ACC112 (cell line): ENCODE measurements at regions not wholly inside any gene's neighbourhood (a gene's known extent, or its start where the extent isn't known, plus 50 kb on each side); places are given as distances from the start of the nearest gene placed in this dataset.

Experiments
- H2AFZ ChIP-seq: fragments of 200-600 bp; sonication (generic); one replicate; pipeline ENCODE4 v1.6.0; 2017; ENCODE audit warnings: antibody characterized with exemption, low read length; ENCODE audit not compliant: unreplicated experiment
- H3K27ac ChIP-seq: fragments of 200-600 bp; sonication (generic); 2 replicates; pipeline ENCODE4 v1.5.1; 2014; ENCODE audit warnings: low read depth, mild to moderate bottlenecking, antibody characterized with exemption, low read length, moderate library complexity
- H3K27me3 ChIP-seq: fragments of 200-600 bp; sonication (generic); 2 replicates; pipeline ENCODE4 v1.6.1; 2014; ENCODE audit warnings: mild to moderate bottlenecking, antibody characterized with exemption, low read length, moderate library complexity, mixed read lengths; ENCODE audit not compliant: insufficient read depth
- H3K36me3 ChIP-seq: fragments of 200-600 bp; sonication (generic); 2 replicates; pipeline ENCODE4 v1.6.1; 2016; ENCODE audit warnings: mild to moderate bottlenecking, antibody characterized with exemption, low read length, moderate library complexity, mixed read lengths; ENCODE audit not compliant: insufficient read depth
- H3K4me1 ChIP-seq: fragments of 200-600 bp; sonication (generic); one replicate; pipeline ENCODE4 v1.6.1; 2016; ENCODE audit warnings: low read length, mixed read lengths; ENCODE audit not compliant: insufficient read depth, unreplicated experiment, control insufficient read depth
- H3K4me3 ChIP-seq: fragments of 200-600 bp; sonication (generic); 2 replicates; pipeline ENCODE4 v1.5.1; 2014; ENCODE audit warnings: mild to moderate bottlenecking, low read depth, low read length
- H3K79me2 ChIP-seq: fragments of 200-600 bp; sonication (generic); one replicate; pipeline ENCODE4 v1.6.0; 2016; ENCODE audit warnings: low read length; ENCODE audit not compliant: control insufficient read depth, unreplicated experiment, insufficient read depth

DNA sequence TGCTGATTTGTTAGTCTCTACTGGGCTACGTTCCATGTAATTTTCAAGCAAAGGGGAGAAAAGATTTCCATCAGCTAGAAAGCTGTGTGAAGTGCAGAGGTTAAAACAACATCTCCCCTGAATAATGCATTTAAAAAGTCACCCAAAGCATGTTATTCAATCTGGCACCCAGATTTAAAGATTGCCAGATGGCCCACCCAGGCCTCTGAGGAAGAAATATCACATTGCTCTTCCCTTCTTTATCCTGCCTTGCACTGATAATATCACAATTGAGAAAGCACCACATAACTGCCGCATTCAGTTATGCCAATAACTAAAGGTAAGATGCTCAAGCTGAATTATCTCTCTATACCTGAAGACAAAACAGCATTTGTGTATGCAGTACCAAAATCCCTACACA, 119.4 kb upstream of the PUM3 start:
- H3K4me3 ChIP-seq, result no peak overlapping the region
- no peaks in the 10 kb centered on the region for H3K79me2 ChIP-seq
- H3K27ac ChIP-seq, result no peak overlapping the region
- H3K4me1 ChIP-seq, result no peaks in the 10 kb centered on the region
- H3K36me3 ChIP-seq, result no peaks in the 10 kb centered on the region
- peaks cover 15% of the 10 kb centered on the region for H3K27me3 ChIP-seq
- H2AFZ ChIP-seq, result no peak overlapping the region

DNA sequence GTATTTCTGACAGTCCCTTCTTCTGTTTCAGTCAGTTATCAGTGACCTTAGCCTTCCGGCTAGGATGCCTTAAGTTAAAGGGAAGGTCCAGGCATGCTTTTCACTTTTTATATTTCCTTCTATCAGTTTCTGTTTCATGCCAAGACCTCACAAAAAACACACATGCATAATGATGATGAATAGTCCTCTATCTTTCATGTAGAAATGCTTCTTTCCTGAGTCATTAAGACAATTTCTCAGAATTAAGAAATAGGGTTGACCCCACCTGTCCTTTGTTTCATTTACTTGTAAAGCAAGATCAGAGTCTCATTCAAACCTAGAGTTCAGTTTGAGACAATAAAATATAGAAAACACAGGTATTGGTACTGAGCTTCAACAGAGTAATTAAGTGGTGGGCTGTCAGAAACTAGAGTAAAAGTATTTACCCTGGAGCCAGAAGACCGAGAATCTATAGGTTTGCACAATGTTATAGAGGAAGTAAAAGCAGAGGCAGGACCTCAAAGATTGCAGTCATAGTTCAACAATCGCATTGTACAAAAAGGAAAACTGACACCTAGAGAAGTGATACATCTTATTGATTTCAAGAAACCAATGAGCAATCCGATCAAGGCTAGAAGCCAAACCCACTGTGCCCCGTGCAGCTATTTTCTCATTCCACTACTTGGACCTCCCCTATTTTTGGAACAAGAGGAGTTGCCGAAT, 118.7 kb upstream of the PUM3 start:
- no peaks in the 10 kb centered on the region for H3K4me1 ChIP-seq
- H3K4me3 ChIP-seq, result no peak overlapping the region
- H3K27ac ChIP-seq, result no peak overlapping the region
- peaks cover 20% of the 10 kb centered on the region for H3K27me3 ChIP-seq
- H2AFZ ChIP-seq, result no peak overlapping the region
- no peaks in the 10 kb centered on the region for H3K36me3 ChIP-seq
- H3K79me2 ChIP-seq, result no peaks in the 10 kb centered on the region

DNA sequence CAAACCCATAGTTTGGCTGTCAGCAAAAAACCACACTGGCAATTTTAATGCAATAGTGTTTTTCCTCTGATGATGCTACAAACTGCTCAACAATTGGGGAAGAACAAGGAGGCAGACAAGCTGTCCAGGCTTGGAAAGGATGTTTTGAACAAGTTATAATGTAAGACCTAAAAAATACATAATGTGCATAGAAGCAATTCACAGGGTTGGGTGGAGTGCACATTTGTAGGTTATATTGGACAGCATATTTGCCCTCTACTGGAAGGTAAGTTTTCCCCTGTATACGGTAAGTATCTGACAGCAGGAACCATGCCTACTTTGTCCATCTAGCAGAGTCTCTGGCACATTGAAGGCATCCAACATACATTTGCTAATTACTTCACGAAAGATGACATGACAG, 114.3 kb upstream of the PUM3 start:
- Histone ChIP-seq H3K4me1 (no peaks in the 10 kb centered on the region), H3K27me3 (peaks cover 38% of the 10 kb centered on the region), H3K4me3 (no peak overlapping the region), H3K36me3 (no peaks in the 10 kb centered on the region), H3K27ac (no peak overlapping the region), H2AFZ (no peak overlapping the region), H3K79me2 (no peaks in the 10 kb centered on the region)

DNA sequence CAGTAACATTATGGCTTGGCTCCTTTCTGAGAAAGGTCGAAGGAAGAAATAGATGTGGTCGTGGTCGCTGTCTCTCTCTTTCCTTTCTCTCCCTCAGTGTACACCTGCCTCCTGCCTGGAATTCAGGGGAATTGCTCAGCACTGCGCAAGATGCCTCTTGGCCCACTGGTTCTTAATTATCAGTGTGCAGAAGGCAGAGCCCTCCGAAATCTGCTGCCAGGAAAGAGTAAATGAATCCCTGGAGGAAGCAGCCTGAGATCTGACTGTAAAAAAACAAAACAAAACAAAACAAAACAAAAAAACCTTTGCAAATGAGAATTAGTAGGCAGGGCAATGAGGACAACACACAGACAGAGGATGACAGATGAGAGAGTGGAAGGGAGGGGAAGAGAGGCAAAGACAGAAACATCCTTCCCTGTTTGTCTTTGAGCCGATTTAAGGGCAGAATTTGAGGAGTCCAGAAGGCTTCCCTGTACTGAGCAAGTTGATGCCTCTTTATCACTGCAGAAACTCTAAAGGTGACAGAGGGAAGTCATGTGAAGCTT, 113.8 kb upstream of the PUM3 start:
- H3K4me1 ChIP-seq, result no peaks in the 10 kb centered on the region
- no peak overlapping the region for H3K4me3 ChIP-seq

DNA sequence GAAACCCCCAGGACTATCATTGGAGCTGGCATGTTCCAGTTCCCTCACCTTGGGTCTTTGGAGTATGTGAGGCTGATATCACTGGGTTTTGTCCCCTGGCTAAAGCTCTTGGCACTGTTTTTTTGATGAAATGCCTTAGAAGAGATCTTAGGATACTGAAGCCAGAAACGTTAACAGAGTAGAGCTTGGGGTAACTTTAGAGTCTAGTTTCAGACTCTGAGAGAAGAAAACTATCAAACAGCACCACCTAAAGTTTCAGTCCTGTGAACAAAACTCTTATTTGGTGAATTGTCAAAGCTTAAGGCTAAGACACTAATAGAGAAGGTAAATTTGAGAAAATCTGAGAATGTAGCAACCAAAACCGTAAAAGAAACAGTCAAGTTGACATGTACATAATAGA, 111.7 kb upstream of the PUM3 start:
- Histone ChIP-seq H3K4me3 (no peak overlapping the region), H3K27ac (no peak overlapping the region), H3K36me3 (no peaks in the 10 kb centered on the region), H3K79me2 (no peaks in the 10 kb centered on the region), H3K27me3 (peaks cover 42% of the 10 kb centered on the region), H3K4me1 (no peaks in the 10 kb centered on the region), H2AFZ (no peak overlapping the region)

More for the DNA sequence above, 113.8 kb upstream of the PUM3 start:
- no peaks in the 10 kb centered on the region for H3K79me2 ChIP-seq
- H2AFZ ChIP-seq, result no peak overlapping the region
- H3K36me3 ChIP-seq, result no peaks in the 10 kb centered on the region
- peaks cover 37% of the 10 kb centered on the region for H3K27me3 ChIP-seq
- H3K27ac ChIP-seq, result no peak overlapping the region

DNA sequence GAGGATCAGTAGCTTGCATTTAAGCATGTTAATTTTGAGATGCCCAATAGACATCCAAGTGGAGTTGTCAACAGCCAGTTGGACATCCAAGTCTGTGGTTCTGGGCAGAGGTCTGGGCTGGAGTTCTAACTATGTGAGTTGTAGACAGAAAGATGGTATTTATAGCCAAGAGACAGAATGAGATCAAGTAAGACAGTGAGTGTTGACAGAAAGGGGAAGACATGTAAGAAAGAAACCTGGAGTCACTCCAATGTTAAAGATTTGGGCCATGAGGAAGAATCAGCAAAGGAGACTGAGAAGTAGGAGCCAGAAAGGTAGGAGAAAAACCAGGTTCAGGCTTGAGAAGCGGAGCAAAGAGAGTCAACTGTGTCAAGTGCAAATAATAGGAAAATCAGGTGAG, 95.5 kb upstream of the PUM3 start:
- H3K36me3 ChIP-seq, result no peaks in the 10 kb centered on the region
- no peak overlapping the region for H2AFZ ChIP-seq
- H3K4me1 ChIP-seq, result no peaks in the 10 kb centered on the region
- H3K27me3 ChIP-seq, result peaks cover 5% of the 10 kb centered on the region
- H3K27ac ChIP-seq, result no peak overlapping the region
- no peak overlapping the region for H3K4me3 ChIP-seq
- H3K79me2 ChIP-seq, result no peaks in the 10 kb centered on the region

DNA sequence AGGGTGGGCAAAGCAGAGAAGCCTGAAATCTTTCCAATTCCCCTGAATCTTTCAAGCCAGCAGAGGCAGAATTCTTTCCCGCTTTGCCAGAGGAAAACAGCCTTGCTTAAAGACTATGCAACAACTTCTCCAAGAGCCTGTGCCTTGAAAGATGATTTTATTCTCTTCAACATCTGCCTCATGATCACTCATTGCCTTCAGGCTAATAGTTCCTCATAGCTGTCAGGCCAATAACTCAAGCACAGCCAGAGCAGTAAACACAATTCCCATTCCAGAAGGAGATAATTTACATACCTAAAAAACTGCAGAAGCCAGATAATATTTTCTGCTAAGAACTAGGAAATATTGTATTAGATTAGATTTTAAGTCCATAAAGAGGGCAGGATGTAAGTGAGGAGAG, 92.3 kb upstream of the PUM3 start:
- no peaks in the 10 kb centered on the region; the same call in 1 of the 2 replicates for H3K27me3 ChIP-seq
- no peaks in the 10 kb centered on the region for H3K4me1 ChIP-seq
- no peak overlapping the region for H3K27ac ChIP-seq
- no peaks in the 10 kb centered on the region for H3K36me3 ChIP-seq
- H2AFZ ChIP-seq, result no peak overlapping the region
- H3K79me2 ChIP-seq, result no peaks in the 10 kb centered on the region
- no peak overlapping the region for H3K4me3 ChIP-seq

DNA sequence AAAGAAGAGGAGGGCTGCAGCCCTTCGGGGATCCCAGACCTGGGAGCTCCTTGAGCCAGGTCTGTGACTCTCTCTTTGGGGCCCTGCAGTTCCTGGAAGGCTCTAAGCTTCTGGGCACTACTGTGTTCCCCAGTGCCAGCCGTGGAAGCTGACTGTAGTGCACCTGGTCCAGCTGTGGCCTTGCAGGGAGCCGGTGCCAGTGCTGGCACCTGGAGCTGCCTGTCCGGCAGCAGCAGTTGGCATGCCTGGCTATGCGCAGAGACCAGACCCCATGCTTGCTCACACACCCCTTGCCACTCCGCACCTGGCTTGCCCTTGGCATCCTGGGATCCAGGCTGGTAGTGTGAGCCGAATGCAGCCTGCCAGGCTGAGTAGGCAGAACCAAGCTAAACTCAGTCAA, 91.0 kb upstream of the PUM3 start:
- Histone ChIP-seq H3K27me3 (no peaks in the 10 kb centered on the region), H3K4me3 (no peak overlapping the region), H3K27ac (no peak overlapping the region), H3K36me3 (no peaks in the 10 kb centered on the region), H3K79me2 (no peaks in the 10 kb centered on the region), H3K4me1 (no peaks in the 10 kb centered on the region), H2AFZ (no peak overlapping the region)

DNA sequence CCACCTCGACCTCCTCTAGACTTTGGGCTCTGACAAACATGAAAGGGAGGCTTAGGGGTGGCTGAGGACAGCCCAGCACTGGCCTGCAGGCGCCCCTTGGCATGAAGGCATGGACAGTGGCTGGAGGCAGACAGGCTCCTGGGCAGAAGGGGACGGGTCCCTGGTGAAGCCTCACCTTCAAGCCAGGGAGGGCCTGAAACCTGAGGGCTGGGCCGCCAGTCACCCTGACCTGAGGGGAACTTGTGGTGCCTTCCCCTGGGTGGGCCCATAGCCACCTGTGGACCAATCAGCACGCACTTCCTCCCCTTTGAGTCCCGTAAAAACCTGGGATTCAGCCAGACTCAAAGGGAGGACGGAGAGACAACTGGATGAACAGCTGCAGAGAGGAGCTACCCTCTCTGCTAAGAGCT, 90.4 kb upstream of the PUM3 start:
- Histone ChIP-seq H3K36me3 (no peaks in the 10 kb centered on the region), H3K4me1 (no peaks in the 10 kb centered on the region), H3K79me2 (no peaks in the 10 kb centered on the region), H3K27ac (no peak overlapping the region), H3K4me3 (no peak overlapping the region), H3K27me3 (0 out of 2 replicates have a peak, but pooled peaks cover under 1% of the 10 kb centered on the region), H2AFZ (no peak overlapping the region)

DNA sequence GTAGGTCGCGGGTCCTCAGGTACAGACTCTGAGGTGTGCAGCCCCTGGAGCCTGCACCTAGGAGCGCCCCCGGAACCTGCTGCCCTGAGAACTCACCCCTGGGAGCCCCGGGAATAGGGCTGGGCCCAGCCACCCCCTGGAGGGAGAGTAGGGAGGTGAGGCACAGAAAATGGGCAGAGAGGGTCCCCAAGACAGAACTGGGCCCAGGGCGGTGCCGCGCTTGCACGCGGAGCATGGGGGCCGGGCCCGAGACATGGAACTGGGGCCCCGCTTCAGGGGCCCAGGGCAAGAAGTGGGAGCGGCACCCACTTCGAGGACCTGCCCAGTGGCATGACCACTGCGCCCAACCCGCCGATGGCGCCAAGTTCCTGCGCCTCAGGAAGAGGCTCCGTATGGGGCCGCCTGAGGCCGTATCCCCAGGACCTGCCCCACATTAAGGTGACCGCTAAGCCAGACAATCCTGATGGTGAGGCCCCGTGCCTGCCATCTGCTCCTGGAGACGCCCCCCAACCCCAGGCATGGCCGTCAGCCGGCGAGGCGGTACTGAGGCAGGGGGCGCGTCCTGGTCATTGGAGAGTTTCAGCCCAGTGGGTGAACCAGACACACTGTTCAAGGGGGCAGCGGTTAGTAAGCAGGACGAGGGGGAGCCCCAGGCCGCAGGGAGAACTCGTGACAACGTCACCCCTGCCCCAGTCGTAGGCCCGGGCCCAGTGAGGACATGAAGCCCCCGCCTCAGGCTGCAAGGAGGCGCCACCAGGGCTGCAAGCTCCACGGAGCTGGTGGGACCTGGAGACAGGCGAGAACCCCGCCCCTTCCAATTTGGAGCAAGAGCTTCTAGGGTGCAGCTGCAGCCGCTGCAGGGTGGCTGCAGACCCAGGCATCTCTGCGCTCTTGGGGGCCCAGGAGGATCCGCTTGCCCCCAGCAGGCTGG, 89.5 kb upstream of the PUM3 start:
- no peaks in the 10 kb centered on the region for H3K36me3 ChIP-seq
- H3K79me2 ChIP-seq, result no peaks in the 10 kb centered on the region
- 0 out of 2 replicates have a peak, but pooled peaks cover 7% of the 10 kb centered on the region for H3K27me3 ChIP-seq
- H3K4me1 ChIP-seq, result no peaks in the 10 kb centered on the region
- no peak overlapping the region for H2AFZ ChIP-seq
- no peak overlapping the region for H3K27ac ChIP-seq
- H3K4me3 ChIP-seq, result no peak overlapping the region
